T-cell (primary cell): ENCODE measurements at regions not wholly inside any gene's neighbourhood (a gene's known extent, or its start where the extent isn't known, plus 50 kb on each side); places are given as distances from the start of the nearest gene placed in this dataset.

Experiments
- ATAC-seq, 4 experiments: fragments of 200-7000 bp in 3 of 4; fragments of 150-1000 bp in 1 of 4; cut with Tn5 transposase; replicated peaks in 1 of 4; 1 replicate in 3 of 4; 2 replicates in 1 of 4; pipeline ENCODE4 v1.10.0; 2021; ENCODE audit warnings: moderate library complexity in 3 of 4, mild to moderate bottlenecking in 2 of 4, moderate number of reproducible peaks in 1 of 4
- CTCF ChIA-PET, 2 donors: fragments of 300-600 bp; sonication (Branson Sonifier 250); formaldehyde crosslinking; loops; one replicate each; lab custom pipeline; 2022; ENCODE audit warnings: antibody characterized with exemption in 2 of 2; lab: Charles Lee
- POLR2A ChIA-PET, 2 donors: fragments of 300-600 bp; sonication (Branson Sonifier 250); formaldehyde crosslinking; loops; one replicate each; lab custom pipeline; 2022; ENCODE audit warnings: antibody characterized with exemption in 2 of 2; lab: Charles Lee
- DNase-seq, 35 experiments: peaks; one replicate each; pipeline versions ENCODE4 v3.0.0 to v3.0.0-alpha.2; 2013 to 2023
- H3K27ac ChIP-seq: one replicate; pipeline ENCODE4 v1.5.1; 2013; ENCODE audit warnings: low read length
- H3K27me3 ChIP-seq, 2 experiments: replicated peaks in 1 of 2; 1 replicate in 1 of 2; 2 replicates in 1 of 2; pipeline versions ENCODE4 v1.6.1 to v1.7.0; 2013; ENCODE audit warnings: low read length in 1 of 2, mixed read lengths in 1 of 2; ENCODE audit not compliant: control insufficient read depth in 2 of 2, insufficient read depth in 2 of 2; ENCODE audit errors: extremely low read depth in 1 of 2
- H3K36me3 ChIP-seq, 2 donors: 1 replicate in 1 of 2; 2 replicates in 1 of 2; pipeline versions ENCODE4 v1.6.1 to v1.7.0; 2013; ENCODE audit warnings: low read length in 1 of 2; ENCODE audit not compliant: control insufficient read depth in 2 of 2, insufficient read depth in 1 of 2; ENCODE audit errors: extremely low read depth in 1 of 2
- H3K4me1 ChIP-seq, 2 experiments: 1 replicate in 1 of 2; 2 replicates in 1 of 2; pipeline versions ENCODE4 v1.6.1 to v1.7.0; 2013; ENCODE audit warnings: low read length in 2 of 2, mixed read lengths in 1 of 2; ENCODE audit not compliant: insufficient read depth in 2 of 2, control insufficient read depth in 1 of 2; ENCODE audit errors: extremely low read depth in 1 of 2
- H3K4me3 ChIP-seq, 2 donors: 1 replicate in 1 of 2; 2 replicates in 1 of 2; pipeline versions ENCODE4 v1.5.1 to v1.7.0; 2013; ENCODE audit warnings: mild to moderate bottlenecking in 2 of 2, low read length in 1 of 2, moderate library complexity in 1 of 2; ENCODE audit not compliant: control insufficient read depth in 1 of 2; ENCODE audit errors: extremely low read depth in 1 of 2
- H3K9me3 ChIP-seq: 2 replicates; pipeline ENCODE4 v1.7.0; 2013
- H3K27ac Mint-ChIP-seq, 2 donors: one replicate each; pipeline ENCODE4 v1.8.0; 2020 to 2021; ENCODE audit warnings: mild to moderate bottlenecking in 2 of 2, mixed read lengths in 2 of 2
- H3K27me3 Mint-ChIP-seq, 2 donors: one replicate each; pipeline ENCODE4 v1.8.0; 2021 to 2022; ENCODE audit warnings: mixed read lengths in 2 of 2
- H3K36me3 Mint-ChIP-seq: one replicate; pipeline ENCODE4 v1.8.0; 2021; ENCODE audit warnings: mixed read lengths
- H3K4me1 Mint-ChIP-seq, 3 donors: one replicate each; pipeline ENCODE4 v1.8.0; 2020 to 2022; ENCODE audit warnings: mixed read lengths in 3 of 3, mild to moderate bottlenecking in 1 of 3
- H3K4me3 Mint-ChIP-seq, 3 donors: one replicate each; pipeline ENCODE4 v1.8.0; 2020 to 2022; ENCODE audit warnings: mild to moderate bottlenecking in 3 of 3, mixed read lengths in 3 of 3, moderate library complexity in 3 of 3
- H3K9me3 Mint-ChIP-seq, 3 donors: one replicate each; pipeline ENCODE4 v1.8.0; 2020 to 2022; ENCODE audit warnings: mixed read lengths in 3 of 3
- WGBS: methylation state at CpG from one replicate; pipeline ENCODE4 v1.1.5; 2013; ENCODE audit warnings: missing lambda C conversion rate; ENCODE audit not compliant: insufficient coverage; 5-methylcytosine and 5-hydroxymethylcytosine counted together

DNA sequence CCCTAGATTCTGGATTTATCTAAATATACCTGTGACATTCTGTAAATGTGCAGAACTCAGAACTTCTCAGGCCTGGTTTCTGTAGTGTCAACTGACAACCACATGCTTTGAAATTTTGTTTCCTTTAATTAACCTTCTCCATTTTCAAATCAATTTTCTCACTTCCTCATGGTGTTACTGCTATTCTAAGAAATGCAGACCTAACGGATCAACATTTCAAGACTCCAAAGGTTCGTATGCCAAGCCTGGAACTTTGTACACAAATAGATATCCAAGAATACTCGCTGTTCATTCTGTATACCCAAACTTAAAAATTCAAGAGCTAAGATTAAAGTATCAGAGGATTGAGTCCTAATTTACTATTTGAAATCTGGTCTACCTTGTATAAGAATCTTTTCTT lies 88.1 kb downstream of the SLC24A2 start:
- ATAC-seq (no peak), DNase-seq (no peak)
- Mint-ChIP-seq H3K4me1 (no peaks in the 10 kb centered on the region), H3K9me3 (no peaks in the 10 kb centered on the region), H3K27me3 (peaks cover 0 to 7% of the 10 kb centered on the region in 2 donors), H3K27ac (no peak overlapping the region), H3K4me3 (no peak overlapping the region), H3K36me3 (no peaks in the 10 kb centered on the region)
- Histone ChIP-seq H3K27ac (no peak overlapping the region), H3K36me3 (no peaks in the 10 kb centered on the region), H3K4me1 (no peaks in the 10 kb centered on the region), H3K4me3 (no peak overlapping the region), H3K9me3 (no peaks in the 10 kb centered on the region), H3K27me3 (no peaks in the 10 kb centered on the region)
- ChIA-PET POLR2A (no interaction called here), CTCF (no interaction called here)
- no CpG with 5 or more reads among the region's 3 CpGs for WGBS

- no peak overlapping the region for H3K27ac ChIP-seq
- no peaks in the 10 kb centered on the region for H3K4me1 ChIP-seq
- H3K36me3 ChIP-seq: no peaks in the 10 kb centered on the region
- ATAC-seq: no peak
- no peak overlapping the region for H3K4me3 Mint-ChIP-seq
- H3K27me3 Mint-ChIP-seq: peaks cover 0 to 7% of the 10 kb centered on the region in 2 donors
- no peaks in the 10 kb centered on the region for H3K9me3 Mint-ChIP-seq
- H3K4me1 Mint-ChIP-seq: no peaks in the 10 kb centered on the region
- WGBS: 44% methylated on average over 1 of the region's 3 CpGs
- H3K9me3 ChIP-seq: no peaks in the 10 kb centered on the region
- DNase-seq: no peak
- H3K36me3 Mint-ChIP-seq: no peaks in the 10 kb centered on the region
- ChIA-PET POLR2A (no interaction called here), CTCF (no interaction called here)
- no peaks in the 10 kb centered on the region for H3K27me3 ChIP-seq
- H3K4me3 ChIP-seq: no peak overlapping the region
- no peak overlapping the region for H3K27ac Mint-ChIP-seq
These were observed 89.1 kb downstream of the SLC24A2 start for GRCh38 chr9:19699756-19700155.

GRCh38 chr9:19698960-19699359 lies 89.9 kb downstream of the SLC24A2 start:
- H3K9me3 ChIP-seq: no peaks in the 10 kb centered on the region
- POLR2A ChIA-PET: no interaction called here
- Mint-ChIP-seq H3K36me3 (no peaks in the 10 kb centered on the region), H3K27me3 (peaks cover 0 to 7% of the 10 kb centered on the region in 2 donors), H3K27ac (no peak overlapping the region), H3K4me3 (no peak overlapping the region), H3K4me1 (no peaks in the 10 kb centered on the region), H3K9me3 (no peaks in the 10 kb centered on the region)
- no peak overlapping the region for H3K4me3 ChIP-seq
- DNase-seq: no peak
- no peaks in the 10 kb centered on the region for H3K27me3 ChIP-seq
- ATAC-seq: no peak
- WGBS: 67% methylated on average over 3 of the region's 3 CpGs
- CTCF ChIA-PET: no interaction called here
- H3K36me3 ChIP-seq: no peaks in the 10 kb centered on the region
- H3K27ac ChIP-seq: no peak overlapping the region
- H3K4me1 ChIP-seq: no peaks in the 10 kb centered on the region

DNA sequence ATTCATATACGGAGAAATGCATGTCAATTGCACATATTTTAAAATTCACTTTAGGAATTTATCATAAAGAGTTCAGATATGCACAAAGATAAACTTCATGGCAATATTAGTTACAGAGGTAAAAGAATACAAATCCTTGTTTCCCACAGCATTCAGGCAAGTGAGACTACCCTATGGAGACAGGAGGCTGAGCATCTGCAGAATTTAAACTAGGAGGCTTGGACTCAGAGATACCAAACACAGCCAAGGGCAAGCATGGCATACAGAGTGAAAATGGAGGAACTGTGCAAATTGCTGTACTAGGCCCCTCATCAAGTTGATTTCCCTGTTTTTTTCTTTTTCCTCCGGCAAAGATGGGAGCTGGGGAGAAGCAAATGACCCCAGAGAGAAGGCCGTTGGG lies 94.2 kb downstream of the SLC24A2 start:
- H3K36me3 ChIP-seq: no peaks in the 10 kb centered on the region
- WGBS: 67% methylated on average over 1 of the region's 3 CpGs
- H3K27me3 ChIP-seq: no peaks in the 10 kb centered on the region
- POLR2A ChIA-PET: no interaction called here
- no peaks in the 10 kb centered on the region for H3K4me1 ChIP-seq
- CTCF ChIA-PET: no interaction called here
- no peak for ATAC-seq
- H3K27me3 Mint-ChIP-seq: peaks cover 0 to 4% of the 10 kb centered on the region in 2 donors
- H3K4me1 Mint-ChIP-seq: no peaks in the 10 kb centered on the region
- no peak for DNase-seq
- no peak overlapping the region for H3K27ac Mint-ChIP-seq
- H3K9me3 ChIP-seq: no peaks in the 10 kb centered on the region
- H3K4me3 ChIP-seq: no peak overlapping the region
- no peaks in the 10 kb centered on the region for H3K36me3 Mint-ChIP-seq
- no peak overlapping the region for H3K4me3 Mint-ChIP-seq
- no peak overlapping the region for H3K27ac ChIP-seq
- H3K9me3 Mint-ChIP-seq: no peaks in the 10 kb centered on the region

DNA sequence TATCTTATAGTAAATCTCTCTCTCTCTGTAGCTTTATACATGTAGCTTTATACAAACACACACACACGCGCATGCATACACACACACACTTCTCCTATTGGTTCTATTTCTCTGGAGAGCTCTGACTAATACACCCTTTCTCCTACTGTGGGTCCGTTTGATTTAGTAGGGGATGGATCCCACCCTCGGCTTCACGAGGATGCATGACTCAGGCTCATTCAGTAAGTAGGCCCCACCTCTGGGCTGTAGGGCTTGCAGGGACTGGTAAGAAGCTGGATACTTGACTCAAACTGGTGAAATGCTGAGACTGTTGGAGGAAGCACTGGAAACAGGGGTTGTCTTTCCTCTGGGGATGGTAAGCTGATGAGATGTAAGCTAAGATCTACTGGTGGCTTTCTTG lies 98.7 kb downstream of the SLC24A2 start:
- no peaks in the 10 kb centered on the region for H3K27me3 ChIP-seq
- no peaks in the 10 kb centered on the region for H3K9me3 ChIP-seq
- WGBS: 91% methylated on average over 4 of the region's 5 CpGs
- H3K27ac ChIP-seq: no peak overlapping the region
- CTCF ChIA-PET: no interaction called here
- no peaks in the 10 kb centered on the region for H3K36me3 ChIP-seq
- Mint-ChIP-seq H3K27me3 (peaks cover 1 to 7% of the 10 kb centered on the region in 2 donors), H3K9me3 (peaks cover 5 to 20% (median 11%) of the 10 kb centered on the region in 3 donors), H3K4me1 (no peaks in the 10 kb centered on the region), H3K36me3 (no peaks in the 10 kb centered on the region), H3K27ac (no peak overlapping the region), H3K4me3 (no peak overlapping the region)
- no peak overlapping the region for H3K4me3 ChIP-seq
- no peak for ATAC-seq
- POLR2A ChIA-PET: no interaction called here
- DNase-seq: no peak
- no peaks in the 10 kb centered on the region for H3K4me1 ChIP-seq

GRCh38 chr9:19689328-19690101 lies 99.3 kb downstream of the SLC24A2 start:
- Histone ChIP-seq H3K36me3 (no peaks in the 10 kb centered on the region), H3K27me3 (no peaks in the 10 kb centered on the region), H3K4me1 (no peaks in the 10 kb centered on the region), H3K4me3 (no peak overlapping the region), H3K9me3 (no peaks in the 10 kb centered on the region), H3K27ac (no peak overlapping the region)
- no peak overlapping the region for H3K27ac Mint-ChIP-seq
- WGBS: 100% methylated on average over 1 of the region's 4 CpGs
- H3K4me3 Mint-ChIP-seq: no peak overlapping the region
- no peaks in the 10 kb centered on the region for H3K4me1 Mint-ChIP-seq
- ATAC-seq (no peak), DNase-seq (no peak)
- ChIA-PET CTCF (interaction anchor here in 1 of 2 donors (0.6 kb wide), 1 partner anchor 28 kb away, joined by 4 read pairs; no protein-coding TSS in a partner anchor), POLR2A (no interaction called here)
- no peaks in the 10 kb centered on the region for H3K36me3 Mint-ChIP-seq
- peaks cover 1 to 8% of the 10 kb centered on the region in 2 donors for H3K27me3 Mint-ChIP-seq
- H3K9me3 Mint-ChIP-seq: peaks cover 5 to 20% (median 14%) of the 10 kb centered on the region in 3 donors
